LNCAP (cell line): ENCODE measurements at regions not wholly inside any gene's neighbourhood (a gene's known extent, or its start where the extent isn't known, plus 50 kb on each side); places are given as distances from the start of the nearest gene placed in this dataset.

Experiments
- CTCF ChIP-seq: fragments of 450-650 bp; IDR thresholded peaks from 2 replicates; pipeline ENCODE4 v1.5.1; 2017; ENCODE audit warnings: mild to moderate bottlenecking

GRCh38 chr2:157087373-157088002 lies 170.0 kb upstream of the GALNT5 start:
- no peak for TF ChIP-seq CTCF

GRCh38 chr2:157093666-157094065 lies 163.8 kb upstream of the GALNT5 start:
- no peak for TF ChIP-seq CTCF

DNA sequence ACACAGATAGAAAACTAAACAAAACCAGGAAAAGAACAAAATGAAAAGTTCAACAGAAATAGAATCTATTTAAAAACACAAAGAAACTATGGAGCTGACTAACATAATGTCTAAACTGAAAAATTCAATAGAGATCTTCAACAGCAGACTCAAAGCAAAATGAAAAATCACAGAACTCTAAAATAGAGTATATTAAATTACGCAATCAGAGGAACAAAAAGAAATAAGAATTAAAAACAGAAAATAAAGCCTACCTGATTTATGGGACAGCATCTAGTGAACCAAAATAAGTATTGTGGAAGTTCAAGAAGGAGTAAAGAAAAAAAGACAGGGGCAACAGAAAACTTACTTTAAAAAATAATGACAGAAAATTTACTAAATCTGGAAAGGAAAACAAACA lies 152.1 kb upstream of the GALNT5 start:
- TF ChIP-seq CTCF: no peak

DNA sequence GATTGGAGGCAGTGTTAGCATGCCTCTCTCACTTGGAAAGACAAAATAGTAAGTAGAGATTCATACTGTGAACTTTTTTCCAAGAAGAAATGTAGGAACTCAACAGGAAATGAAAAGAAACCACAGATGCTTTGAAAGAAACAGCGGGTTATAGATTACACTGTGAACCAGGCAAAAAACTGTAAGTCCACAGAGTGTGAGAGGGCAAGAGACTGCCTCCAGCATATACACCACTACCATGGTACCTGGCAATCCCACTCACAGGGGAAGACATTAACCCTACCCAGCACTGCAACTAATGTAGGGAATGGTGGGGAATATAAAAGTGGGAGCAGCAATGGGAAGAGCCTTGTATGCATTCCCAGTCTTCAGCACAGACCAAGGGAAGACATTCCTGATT lies 150.6 kb upstream of the GALNT5 start:
- no peak for TF ChIP-seq CTCF

- TF ChIP-seq CTCF: no peak
These were observed 150.0 kb upstream of the GALNT5 start for GRCh38 chr2:157107460-157107859.

DNA sequence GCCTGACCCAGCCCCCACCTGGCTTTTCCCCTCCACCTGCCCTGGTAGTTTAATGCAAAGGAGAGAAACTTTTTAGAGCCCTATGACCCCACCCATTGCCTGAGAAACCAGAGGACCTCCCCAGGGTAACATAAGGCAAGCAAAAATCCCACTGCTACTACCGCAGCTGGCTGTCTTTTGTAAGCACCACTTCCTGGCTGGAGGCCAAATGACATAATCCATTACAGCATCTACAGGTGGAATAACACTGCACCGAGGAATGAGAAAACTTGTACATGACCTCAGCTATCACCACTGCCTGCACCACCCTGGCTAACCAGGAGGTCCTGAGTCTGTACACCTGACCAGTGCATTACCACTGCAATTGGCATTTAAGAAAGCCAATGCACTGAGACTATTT lies 149.6 kb upstream of the GALNT5 start:
- TF ChIP-seq CTCF: no peak

DNA sequence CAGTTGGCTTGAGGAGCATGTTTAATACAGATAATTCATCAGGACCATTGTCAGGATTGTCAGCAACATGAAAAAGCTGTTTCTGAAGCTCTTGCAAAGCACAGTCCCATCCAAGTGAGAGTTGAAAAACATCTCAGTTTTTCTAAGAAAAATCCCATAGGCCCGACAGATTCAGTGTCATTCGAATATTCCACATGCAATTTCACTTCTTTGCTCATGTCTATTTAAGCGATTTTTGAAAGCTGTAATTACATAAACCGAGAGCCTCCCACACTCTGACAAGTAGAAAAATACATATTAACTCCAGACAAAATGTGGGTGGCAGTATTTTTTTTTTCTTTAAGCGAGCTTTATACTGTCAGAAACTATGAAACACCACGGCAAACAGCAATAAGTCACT lies 134.7 kb upstream of the GALNT5 start:
- no peak for TF ChIP-seq CTCF

- TF ChIP-seq CTCF: no peak
These were observed 132.8 kb upstream of the GALNT5 start for GRCh38 chr2:157124731-157125130.
